HG02852 (cell line): ENCODE measurements at regions not wholly inside any gene's neighbourhood (a gene's known extent, or its start where the extent isn't known, plus 50 kb on each side); places are given as distances from the start of the nearest gene placed in this dataset.
"Not testable (repeated sequence)": the region's sequence is repeated elsewhere in the genome, so short reads cannot be mapped to it uniquely, and the experiment has no call there.

Experiments used
- ATAC-seq: cut with Tn5 transposase; IDR thresholded peaks from one replicate; pipeline ENCODE4 v1.9.1; 2021; ENCODE audit warnings: mild to moderate bottlenecking, moderate library complexity; ENCODE audit not compliant: unreplicated experiment

DNA sequence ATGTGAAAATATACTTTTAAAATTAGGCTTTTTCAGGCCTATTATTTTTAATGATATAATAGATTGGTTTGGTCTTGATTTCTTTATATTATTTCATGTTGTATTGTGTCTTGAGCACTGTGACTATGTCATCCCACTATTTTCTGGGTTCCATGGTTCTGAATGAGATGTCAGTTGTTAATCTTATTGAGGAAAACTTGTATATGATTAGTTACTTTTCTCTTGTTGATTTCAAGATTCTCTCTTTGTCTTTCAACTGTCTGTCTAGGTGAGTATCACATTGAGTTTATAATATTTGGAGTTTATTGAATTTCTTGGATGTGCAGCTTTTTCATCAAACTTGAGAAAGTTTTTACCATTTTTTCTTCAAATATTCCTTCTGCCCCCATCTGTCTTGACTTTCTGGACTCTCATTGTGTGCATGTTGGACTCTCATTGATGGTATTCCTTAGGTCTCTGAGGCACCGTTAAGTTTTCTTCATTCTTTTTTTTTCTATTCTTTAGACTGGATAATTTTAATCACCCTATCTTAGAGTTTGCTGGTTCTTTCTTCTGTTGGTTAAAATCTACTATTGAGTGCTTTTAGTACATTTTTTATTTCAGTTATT lies 175.8 kb downstream of the TMEM167A start:
- ATAC-seq, result no peak

DNA sequence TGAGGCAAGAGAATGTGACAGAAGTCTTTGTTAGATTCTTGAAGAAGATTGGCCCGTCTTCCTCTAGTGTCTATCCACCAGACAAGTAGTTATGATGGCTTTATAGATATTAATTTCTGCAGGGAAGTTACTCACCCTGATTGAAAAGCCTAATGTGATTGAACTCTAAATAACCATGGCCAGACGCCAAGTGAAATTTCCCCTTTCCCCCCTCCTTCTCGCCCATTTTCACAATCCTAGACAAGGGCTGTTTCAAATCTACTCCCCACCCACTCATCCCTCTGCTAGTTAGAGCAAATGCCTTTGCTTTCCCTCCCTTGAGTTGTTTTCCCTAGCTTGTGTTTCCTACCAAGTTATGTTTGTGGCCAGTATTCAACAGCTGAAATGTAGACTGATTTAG lies 182.5 kb downstream of the TMEM167A start:
- ATAC-seq, result no peak

DNA sequence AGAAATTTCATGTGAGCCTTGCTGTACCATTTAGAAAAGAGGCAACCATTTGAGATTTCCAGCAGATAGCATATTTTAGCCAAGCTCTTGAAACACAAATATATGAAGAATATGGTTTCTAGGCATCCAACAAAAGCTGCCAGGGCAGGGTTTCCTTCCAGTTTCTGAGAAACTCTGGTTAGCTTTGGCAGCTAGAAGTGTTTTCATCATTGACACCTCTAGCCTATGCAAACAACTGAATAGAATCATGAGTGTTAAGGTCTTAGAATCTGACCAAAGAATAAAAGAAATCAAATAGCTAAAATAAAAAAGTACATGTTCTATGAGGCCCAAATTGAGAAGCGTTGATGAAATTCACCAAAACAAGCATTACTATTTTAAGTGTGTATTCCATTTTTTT lies 188.1 kb downstream of the TMEM167A start:
- ATAC-seq, result no peak

DNA sequence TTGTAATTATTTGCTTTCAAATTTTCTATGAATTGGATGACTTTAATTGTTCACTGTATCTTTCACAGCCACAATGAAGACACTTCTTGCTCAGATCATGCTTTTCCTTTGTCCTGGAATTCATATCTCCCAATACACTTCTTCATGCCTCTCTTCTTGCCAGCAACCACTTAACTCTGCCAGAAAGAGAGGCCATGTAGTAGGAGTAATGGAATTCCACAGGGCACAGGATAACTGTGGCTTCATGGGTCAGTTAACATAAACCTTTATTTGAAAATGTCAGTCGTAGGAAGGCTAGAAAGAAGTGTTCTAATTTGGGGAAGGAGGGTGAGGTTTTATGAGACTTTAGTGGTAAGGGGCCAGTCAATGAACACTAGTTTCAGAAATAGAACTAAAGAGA lies 190.3 kb downstream of the TMEM167A start:
- ATAC-seq, result no peak

DNA sequence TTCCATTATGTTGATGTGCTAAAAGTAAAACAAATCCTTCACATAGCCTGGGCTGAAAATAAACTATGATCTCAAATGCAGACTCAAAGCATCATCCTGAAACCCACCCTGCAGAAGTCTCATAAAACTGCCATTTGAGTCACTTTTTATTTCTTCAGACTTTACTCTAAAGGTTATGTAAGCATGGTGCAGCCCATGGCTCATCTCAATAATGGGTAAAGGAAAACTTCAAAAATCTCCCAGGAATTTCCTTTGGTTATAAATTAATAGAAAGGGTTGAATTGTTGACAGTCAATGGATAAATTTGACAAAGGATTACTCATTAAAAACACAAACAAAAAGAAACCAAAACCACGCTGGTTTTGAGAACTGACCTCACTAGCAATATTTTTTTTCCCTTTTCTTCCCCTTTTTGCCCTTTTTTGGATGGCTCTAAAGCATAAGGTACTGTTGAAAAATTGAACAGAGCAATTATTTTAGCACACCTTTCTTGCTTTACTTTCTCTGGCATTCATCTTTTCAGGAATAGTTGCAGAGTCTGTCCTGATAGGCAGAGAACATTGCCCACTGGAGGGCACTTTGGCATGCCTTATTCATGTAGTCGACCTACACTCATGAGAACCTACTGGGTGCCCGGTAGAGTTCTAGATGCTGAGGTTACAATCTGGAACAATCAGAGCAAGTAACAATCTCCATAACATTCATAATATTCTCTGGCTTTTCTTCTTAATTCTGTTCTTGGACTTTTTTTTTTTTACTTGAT lies 191.4 kb downstream of the TMEM167A start:
- peak; percentile 43 for ATAC-seq

DNA sequence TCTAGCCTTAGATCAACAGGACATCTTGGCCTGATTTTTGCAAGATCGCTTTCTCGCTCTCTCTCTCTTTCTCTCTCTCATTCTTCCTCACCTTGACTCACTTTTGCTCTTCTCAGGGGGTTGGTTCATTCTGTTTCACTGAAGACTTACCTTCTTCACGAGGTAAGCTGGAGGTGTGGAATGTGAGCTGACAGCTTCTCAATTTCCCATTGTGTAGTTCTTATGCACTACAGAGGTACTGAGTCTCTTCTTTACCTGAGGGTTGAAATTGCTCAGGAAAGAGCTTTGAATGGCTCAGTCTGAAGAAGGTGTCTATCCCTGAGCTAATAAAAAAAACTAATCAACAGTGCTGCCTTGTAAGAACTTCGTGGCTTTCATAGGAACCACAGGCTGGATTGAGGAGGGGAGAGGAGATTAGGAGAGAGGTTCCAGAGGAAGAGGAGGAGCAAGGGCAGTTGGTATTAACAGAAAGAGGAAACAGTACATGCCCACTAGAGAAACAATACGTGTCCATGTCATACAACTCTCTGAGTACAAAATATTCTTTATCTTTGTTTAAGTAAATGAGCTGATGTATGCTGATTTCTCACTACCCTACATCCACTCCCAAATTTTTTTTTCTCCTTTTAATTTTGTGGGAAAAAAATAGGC lies 192.2 kb downstream of the TMEM167A start:
- no peak for ATAC-seq

DNA sequence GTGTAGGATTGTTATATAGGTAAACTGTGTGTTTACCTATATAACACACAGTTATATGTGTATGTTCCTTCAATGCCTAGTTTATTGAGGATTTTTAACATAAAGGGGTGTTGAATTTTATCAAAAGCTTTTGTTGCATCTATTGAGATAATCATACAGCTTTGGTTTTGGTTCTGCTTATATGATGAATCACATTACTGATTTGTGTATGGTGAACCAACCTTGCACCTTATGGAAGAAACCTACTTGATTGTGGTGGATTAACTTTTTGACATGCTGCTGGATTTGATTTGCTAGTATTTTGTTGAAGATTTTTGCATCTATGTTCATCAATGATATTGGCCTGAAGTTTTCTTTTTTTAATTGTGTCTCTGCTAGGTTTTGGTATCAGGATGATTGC lies 194.9 kb downstream of the TMEM167A start:
- no peak for ATAC-seq

DNA sequence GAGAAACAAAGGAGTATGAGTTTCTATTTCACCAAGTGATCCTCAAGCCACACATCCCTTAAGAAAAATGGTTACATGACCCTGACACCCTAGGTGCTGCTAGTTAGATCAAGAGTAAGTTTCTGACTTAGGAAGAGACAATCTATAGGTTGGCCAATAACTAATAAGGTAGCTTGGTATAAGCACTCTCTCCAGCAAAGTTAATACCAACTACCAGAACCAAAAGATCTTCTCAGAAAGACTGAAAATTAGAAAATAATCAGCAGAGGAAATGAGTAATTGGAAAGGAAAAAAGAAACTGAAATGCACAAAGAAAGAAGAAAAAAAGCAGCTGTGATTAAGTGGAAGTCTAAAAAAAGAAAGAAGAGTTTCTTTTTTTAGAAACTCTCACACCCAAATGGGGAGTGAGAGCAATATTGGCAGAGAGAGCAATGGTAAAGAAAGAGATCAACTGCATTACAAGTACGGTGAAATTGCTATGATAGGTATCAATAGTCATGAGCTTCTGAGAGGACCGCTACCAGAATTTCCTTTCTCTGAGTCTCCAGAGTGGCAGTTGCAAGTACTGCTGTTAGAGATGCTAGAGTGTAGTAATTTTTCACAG lies 195.5 kb downstream of the TMEM167A start:
- ATAC-seq, result peak; percentile 46

DNA sequence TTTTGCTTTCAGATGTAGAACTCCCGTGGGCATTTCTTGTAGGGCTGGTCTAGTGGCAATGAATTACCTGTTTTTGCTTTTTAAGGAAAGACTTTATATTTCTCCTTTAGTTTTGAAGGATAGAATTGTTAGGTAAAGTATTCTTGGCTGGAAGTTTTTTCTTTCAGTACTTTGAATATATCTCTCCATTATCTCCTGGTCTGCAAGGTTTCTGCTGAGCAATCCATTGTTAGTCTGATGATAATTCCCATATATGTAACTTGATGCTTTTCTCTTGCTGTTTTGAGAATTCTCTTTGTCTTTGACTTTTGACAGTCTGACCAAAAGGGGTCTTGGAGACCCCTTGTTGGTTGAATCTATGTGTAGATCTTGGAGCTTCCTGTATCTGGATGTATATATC lies 198.1 kb downstream of the TMEM167A start:
- no peak for ATAC-seq

DNA sequence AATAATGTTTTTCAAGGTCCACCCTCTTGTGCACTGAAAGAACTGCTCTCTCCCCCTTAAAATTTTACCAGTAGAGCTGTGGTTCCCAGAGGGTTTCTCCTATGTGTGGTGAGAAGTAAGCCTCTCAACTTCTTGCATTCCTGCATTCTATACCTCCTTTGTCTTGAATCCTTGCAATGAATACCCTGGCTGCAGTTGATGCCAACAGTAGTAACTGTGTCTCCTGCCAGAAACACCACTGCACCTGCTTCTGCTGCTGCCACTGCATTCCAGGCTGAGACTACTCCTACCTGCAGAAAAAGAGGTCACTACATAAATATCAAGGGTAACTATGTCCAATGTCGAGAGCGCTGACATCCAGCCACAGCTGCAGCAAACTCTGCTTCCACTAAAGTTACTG lies 203.7 kb downstream of the TMEM167A start:
- ATAC-seq, result no peak

DNA sequence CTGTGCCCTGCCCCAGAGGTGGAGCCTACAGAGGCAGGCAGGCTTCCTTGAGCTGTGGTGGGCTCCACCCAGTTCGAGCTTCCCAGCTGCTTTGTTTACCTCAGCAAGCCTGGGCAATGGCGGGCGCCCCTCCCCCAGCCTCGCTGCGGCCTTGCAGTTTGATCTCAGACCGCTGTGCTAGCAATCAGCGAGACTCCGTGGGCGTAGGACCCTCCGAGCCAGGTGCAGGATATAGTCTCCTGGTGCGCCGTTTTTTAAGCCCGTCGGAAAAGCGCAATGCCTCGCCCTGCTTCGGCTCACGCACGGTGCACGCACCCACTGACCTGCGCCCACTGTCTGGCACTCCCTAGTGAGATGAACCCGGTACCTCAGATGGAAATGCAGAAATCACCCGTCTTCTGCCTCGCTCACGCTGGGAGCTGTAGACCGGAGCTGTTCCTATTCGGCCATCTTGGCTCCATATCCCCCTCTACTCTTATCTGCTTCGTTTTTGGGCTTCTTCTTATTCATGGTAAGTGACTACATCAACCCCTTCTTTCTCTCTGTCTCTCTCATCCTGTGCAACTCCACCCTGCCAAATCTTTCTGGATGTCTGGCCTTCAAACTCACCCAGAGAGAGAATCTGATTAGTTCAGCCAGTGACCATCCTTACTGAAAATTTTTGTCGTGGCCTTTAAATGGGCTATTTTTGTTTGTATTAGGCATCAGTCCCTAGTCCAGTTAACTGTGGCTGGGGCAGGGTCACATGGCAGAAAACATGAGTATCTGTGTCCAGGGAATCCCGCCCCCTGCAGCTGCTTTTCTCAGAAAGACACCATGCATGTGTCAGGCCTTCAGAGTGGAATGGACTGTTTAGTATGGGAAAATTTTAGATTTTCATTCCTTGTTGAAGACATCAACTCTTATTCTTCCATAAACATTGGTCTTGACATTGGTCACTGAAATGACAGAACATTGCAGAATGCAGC lies 204.6 kb downstream of the TMEM167A start:
- not testable (repeated sequence) for ATAC-seq

DNA sequence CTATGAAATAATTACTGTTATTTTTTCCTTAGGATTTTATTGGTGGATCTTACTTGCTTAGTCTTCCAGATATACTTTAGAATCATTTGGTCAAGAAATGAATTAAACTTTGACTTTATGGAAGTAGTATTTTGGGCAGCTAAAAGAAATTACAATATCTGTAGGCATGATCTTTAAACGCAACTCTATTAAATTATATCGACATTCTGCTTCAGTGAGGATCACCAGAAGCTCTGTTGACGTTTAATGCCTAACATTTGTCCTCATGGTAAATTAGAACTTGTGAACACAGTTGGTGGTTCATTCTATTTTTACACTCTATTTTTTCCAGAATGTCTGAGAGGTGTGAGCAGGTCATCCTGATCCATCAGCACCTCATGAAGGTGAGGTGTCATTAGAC lies 211.6 kb downstream of the TMEM167A start:
- no peak for ATAC-seq

DNA sequence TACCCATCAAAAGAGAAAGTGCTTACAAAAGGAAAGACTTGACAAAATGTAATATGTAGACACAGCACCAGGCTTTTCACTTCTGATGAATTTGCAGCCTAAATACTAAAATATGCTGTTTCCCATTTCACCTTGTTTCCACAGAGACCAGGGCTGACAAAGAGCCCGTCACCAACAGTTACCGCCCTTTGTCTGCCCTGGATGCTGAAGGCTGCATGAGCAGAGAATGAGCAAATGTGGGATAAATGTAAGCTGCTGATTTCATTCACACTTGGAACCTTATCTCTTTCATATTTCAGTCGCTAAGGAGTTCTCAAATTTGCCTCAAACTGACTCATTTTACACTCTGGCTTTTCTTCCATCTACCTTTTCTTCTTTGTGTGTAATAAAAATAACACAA lies 213.9 kb downstream of the TMEM167A start:
- no peak for ATAC-seq

DNA sequence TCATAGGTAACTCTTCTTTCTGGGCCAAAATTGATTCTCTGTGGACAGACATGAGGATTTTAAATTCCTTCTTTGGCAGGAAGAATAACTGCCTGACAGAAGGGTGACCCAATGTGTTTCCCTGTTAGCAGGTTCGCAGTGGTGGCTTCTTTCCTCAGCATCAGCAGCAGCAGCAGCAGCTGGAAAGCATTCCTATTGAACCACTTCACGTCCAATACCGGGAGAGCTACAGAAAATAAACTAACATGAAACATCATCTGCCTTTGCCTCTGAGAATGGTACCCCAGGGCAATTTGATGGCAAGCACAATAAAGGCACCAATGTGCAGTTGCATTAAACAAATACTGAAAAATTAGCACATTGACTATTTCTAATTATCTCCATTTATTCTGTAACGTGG lies 214.5 kb downstream of the TMEM167A start:
- ATAC-seq, result no peak

DNA sequence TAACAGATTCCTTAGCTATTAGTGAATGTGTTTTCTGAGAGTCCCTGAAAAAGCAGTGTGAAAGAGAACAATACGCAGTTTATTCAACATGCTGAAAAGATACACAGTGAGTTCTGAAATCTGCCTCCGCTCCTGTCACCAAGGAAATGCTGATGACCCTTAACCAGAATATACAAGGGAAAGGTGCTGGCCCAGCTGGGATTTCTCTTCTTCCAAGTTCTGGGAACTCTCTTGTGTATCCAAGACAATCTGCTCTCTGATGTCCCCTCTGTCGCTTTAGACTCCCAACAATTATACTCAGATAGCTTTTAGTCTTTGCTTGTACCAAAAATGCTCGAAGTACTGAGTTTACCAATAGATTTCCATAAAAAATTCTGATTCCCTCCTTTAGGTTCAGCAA lies 214.9 kb downstream of the TMEM167A start:
- ATAC-seq, result no peak

DNA sequence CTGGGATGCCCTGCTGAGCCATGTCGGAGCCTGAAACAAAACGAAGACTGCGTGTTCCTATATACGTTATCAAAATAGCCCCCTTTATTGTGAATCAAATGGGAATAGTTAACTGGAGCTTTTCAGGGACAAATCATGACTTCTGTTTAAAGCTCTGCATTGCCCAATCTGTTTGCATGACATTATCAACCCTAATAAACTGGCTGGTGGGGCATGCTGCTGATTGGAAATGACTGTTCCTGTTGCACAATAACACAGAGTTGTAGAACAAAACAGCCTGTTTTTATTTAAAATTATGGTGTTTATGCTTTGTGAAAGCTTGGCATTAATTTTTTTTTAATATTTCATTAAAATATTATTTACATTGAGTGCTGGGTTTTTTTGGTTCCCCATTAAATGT lies 215.5 kb downstream of the TMEM167A start:
- ATAC-seq, result no peak

DNA sequence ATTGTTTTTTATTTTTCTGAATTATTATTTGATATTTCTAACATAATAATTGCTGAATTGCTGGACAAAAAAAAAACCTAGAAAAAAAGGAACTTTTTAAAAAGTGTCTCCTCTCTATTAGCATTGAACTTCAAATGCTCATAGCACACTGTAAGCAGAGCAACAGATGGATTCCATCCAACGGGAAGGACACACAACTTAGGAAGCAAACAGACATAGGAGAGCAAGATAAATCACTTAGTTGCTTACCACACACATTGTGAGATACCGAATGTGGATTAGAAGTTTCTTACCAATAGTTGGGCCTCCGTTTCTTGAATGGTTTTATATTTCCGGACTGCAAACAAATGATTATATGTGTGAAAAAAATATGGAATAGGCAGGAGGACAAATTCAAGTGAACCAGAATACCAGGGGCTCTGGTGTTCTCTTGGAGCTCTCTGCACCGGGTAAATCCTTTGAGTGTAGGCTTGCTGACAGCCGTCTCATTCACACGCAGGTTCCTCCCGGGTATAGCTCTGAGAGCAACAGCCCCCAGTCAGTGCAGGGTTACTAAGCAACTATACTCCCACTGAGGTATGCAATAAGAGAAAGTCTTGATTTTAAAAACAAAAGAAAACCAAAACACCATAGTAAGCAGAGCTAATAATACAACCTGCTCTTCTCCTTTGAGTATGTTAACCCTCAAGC lies 217.6 kb downstream of the TMEM167A start:
- ATAC-seq, result no peak

DNA sequence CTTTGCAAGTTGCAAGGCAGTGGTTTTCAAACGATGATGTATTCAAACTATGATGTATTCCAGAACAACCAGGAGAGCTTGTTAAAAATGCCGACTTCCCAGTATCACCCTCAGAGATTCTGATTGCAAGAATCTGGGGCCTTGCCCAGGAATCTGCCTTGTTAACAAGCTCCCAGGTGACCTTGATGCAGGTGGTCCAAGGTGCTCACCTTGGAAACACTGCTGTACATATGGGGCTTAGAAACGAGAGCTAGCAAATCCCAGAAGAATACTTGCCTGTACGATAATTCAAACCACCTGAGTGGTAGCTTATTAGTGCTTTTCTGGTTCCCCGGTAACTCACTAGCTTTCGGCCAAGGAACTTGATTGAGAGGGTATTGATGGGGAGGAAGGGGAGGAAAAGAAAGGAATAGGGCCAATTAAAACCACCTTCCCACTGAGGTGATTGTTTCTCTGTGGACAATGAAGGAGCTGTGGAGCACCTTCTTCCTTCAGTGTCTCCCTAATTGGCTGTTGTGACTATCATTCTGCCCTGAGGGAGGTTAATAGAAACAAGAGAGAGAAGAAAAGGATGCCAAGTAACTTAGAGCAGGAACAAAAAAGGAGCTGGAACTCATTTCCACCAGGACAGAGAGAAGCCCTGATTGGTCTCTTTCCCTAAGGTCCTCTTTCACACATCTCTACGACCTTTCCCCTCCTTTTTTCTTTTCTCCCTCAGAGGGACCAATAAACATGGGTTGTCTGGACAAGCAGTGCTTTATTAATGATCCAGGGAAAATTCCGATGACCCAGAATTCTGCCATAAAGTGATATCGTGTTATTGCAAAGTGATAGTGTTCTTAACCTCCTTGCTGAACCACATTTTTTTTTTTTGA lies 218.8 kb downstream of the TMEM167A start:
- no peak for ATAC-seq

DNA sequence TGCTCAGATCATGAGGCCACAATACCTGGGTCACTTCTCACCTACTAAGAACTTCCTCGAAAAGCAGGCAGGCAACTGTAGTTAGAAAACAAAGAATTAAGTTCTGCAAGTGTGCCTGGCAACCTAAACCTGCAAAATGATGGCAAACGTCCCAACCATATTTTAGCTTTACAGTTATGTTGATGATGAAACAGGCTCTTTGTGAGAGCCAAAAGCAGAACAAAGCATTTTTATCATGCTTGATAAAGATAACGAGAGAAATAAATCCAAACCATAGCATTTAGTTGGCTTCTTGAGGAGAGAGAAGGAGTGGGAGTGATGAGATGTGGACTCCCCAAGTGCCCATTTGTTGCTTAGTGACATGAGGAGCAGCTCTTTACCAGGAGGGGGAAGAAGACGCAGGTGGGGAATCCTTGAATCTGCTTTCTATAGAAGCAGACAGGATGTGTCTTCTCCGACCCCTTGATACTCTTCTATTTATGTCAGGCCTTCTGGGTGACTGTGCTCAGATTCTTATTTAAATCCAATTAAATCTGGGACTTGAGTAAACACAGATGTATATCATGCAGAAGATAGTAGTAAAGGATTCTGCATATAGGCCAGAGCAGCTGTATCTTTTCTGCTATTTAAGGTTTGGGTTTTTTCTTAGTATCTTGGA lies 221.2 kb downstream of the TMEM167A start:
- ATAC-seq, result no peak
